Endothelial cell of umbilical vein (primary cell): ENCODE measurements at regions not wholly inside any gene's neighbourhood (a gene's known extent, or its start where the extent isn't known, plus 50 kb on each side); places are given as distances from the start of the nearest gene placed in this dataset.

Experiments
- BruUV-seq: library from RNA; stranded (reverse); fragments of 400-500 nt; replicated peaks from 2 replicates; lab custom pipeline; 2021; lab: Mats Ljungman, UMichigan
- CTCF ChIA-PET: fragments of 300-600, 350-600 bp; sonication (Branson Sonifier 250); formaldehyde crosslinking; loops from one replicate; lab custom pipeline; 2021; ENCODE audit warnings: antibody characterized with exemption, inconsistent platforms; lab: Charles Lee
- POLR2A ChIA-PET: fragments of 300-600, 350-600 bp; sonication (Branson Sonifier 250); formaldehyde crosslinking; loops from one replicate; lab custom pipeline; 2021; ENCODE audit warnings: antibody characterized with exemption, inconsistent platforms; lab: Charles Lee
- DNase-seq: peaks from one replicate; pipeline ENCODE4 v3.0.0-alpha.2; 2011; ENCODE audit warnings: low read depth, low spot score
- FAIRE-seq: peaks from 2 replicates; lab custom pipeline; 2011; peaks lifted over from hg19 to GRCh38; lab: Jason Lieb, UNC
- H2AFZ ChIP-seq: 2 replicates; pipeline ENCODE4 v1.6.0; 2012; ENCODE audit warnings: low read depth, low read length, control low read depth, inconsistent platforms
- H3K27ac ChIP-seq: 2 replicates; pipeline ENCODE4 v1.5.1; 2011; ENCODE audit warnings: low read depth, mild to moderate bottlenecking, control low read depth, low read length, moderate library complexity; ENCODE audit not compliant: insufficient read depth
- H3K27me3 ChIP-seq, 2 experiments: 2 replicates each; pipeline versions ENCODE4 v1.6.0 to v1.6.1; 2011; ENCODE audit warnings: low read length in 2 of 2, mixed read lengths in 1 of 2; ENCODE audit not compliant: control insufficient read depth in 2 of 2, insufficient read depth in 2 of 2
- H3K36me3 ChIP-seq, 2 experiments: 2 replicates in 1 of 2; 3 replicates in 1 of 2; pipeline ENCODE4 v1.5.1; 2011; ENCODE audit warnings: low read length in 2 of 2, mild to moderate bottlenecking in 1 of 2, moderate library complexity in 1 of 2; ENCODE audit not compliant: control insufficient read depth in 2 of 2, insufficient read depth in 2 of 2; ENCODE audit errors: extremely low read depth in 1 of 2
- H3K4me1 ChIP-seq: 3 replicates; pipeline ENCODE4 v1.5.1; 2011; ENCODE audit warnings: mild to moderate bottlenecking, low read length; ENCODE audit not compliant: control insufficient read depth, insufficient read depth; ENCODE audit errors: extremely low read depth
- H3K4me2 ChIP-seq: 2 replicates; pipeline ENCODE4 v1.6.1; 2011; ENCODE audit warnings: low read length, control low read depth, mixed read lengths; ENCODE audit not compliant: insufficient read depth
- H3K4me3 ChIP-seq, 3 experiments: fragments of 200-600 bp in 1 of 3; sonication (generic), shearing (Covaris generic) in 1 of 3; replicated peaks in 1 of 3; 2 replicates each; pipeline ENCODE4 v1.5.1; 2011 to 2016; ENCODE audit warnings: control low read depth in 3 of 3, low read length in 3 of 3, mild to moderate bottlenecking in 2 of 3, inconsistent platforms in 1 of 3, low read depth in 1 of 3, moderate library complexity in 1 of 3; ENCODE audit not compliant: insufficient read depth in 1 of 3
- H3K79me2 ChIP-seq: 2 replicates; pipeline ENCODE4 v1.6.0; 2012; ENCODE audit warnings: low read length, inconsistent platforms; ENCODE audit not compliant: control insufficient read depth, insufficient read depth
- H3K9ac ChIP-seq: replicated peaks from 2 replicates; pipeline ENCODE3; 2011; ENCODE audit warnings: low read length, control low read depth; ENCODE audit not compliant: insufficient read depth; ENCODE audit errors: extremely low read depth
- H3K9me1 ChIP-seq: replicated peaks from 3 replicates; pipeline ENCODE4 v1.6.0; 2011; ENCODE audit warnings: mild to moderate bottlenecking, low read length; ENCODE audit not compliant: control insufficient read depth, insufficient read depth; ENCODE audit errors: extremely low read depth
- H3K9me3 ChIP-seq: replicated peaks from 2 replicates; pipeline ENCODE4 v1.5.1; 2012; ENCODE audit warnings: low read length, inconsistent platforms; ENCODE audit not compliant: control insufficient read depth, insufficient read depth
- H4K20me1 ChIP-seq: replicated peaks from 2 replicates; pipeline ENCODE3; 2011; ENCODE audit warnings: mild to moderate bottlenecking, low read length; ENCODE audit not compliant: control insufficient read depth, insufficient read depth; ENCODE audit errors: extremely low read depth
- EZH2 ChIP-seq: IDR thresholded peaks from 2 replicates; pipeline ENCODE4 v1.6.1; 2012; ENCODE audit warnings: borderline replicate concordance, low read depth, mild to moderate bottlenecking, moderate library complexity, low read length, inconsistent platforms; ENCODE audit not compliant: severe bottlenecking
- FOS ChIP-seq: IDR thresholded peaks from 2 replicates; pipeline ENCODE4 v1.6.1; 2011; ENCODE audit warnings: mild to moderate bottlenecking, low read length, moderate library complexity, borderline replicate concordance; ENCODE audit not compliant: insufficient read depth
- GATA2 ChIP-seq: IDR thresholded peaks from 2 replicates; pipeline ENCODE4 v1.7.0; 2011; ENCODE audit warnings: low read depth, mild to moderate bottlenecking, moderate library complexity, mixed read lengths, low read length; ENCODE audit not compliant: insufficient read length, insufficient read depth
- JUN ChIP-seq: IDR thresholded peaks from 2 replicates; pipeline ENCODE4 v1.6.1; 2011; ENCODE audit warnings: borderline replicate concordance, low read depth; ENCODE audit not compliant: insufficient read length, insufficient read depth
- MYC ChIP-seq: IDR thresholded peaks from one replicate; pipeline ENCODE4 v1.6.1; 2011; ENCODE audit warnings: mild to moderate bottlenecking, low read depth, low read length
- POLR2A ChIP-seq: IDR thresholded peaks from 2 replicates; pipeline ENCODE4 v1.6.1; 2012; ENCODE audit warnings: low read depth, mild to moderate bottlenecking, control low read depth, low read length
- POLR2AphosphoS5 ChIP-seq: IDR thresholded peaks from 2 replicates; pipeline ENCODE4 v1.6.1; 2012; ENCODE audit warnings: low read depth, mild to moderate bottlenecking, control low read depth, low read length, moderate library complexity; ENCODE audit not compliant: insufficient read depth
- dilution Hi-C: fragments of 300-500 bp; cut with MboI; formaldehyde crosslinking; loops from one replicate; pipeline ENCODE4 v1.15.0; 2019; ENCODE audit warnings: low sequenced_read_pairs; ENCODE audit not compliant: extremely low pct_ligation_motif_present
- intact Hi-C: fragments of 100-400 bp; cut with micrococcal nuclease; formaldehyde crosslinking; loops from one replicate; pipeline ENCODE4 v1.10.0; 2022
- TF ChIP-seq, protein P1 (sequence below): IDR thresholded peaks from 2 replicates; pipeline ENCODE4 v1.6.1; 2011; ENCODE audit not compliant: insufficient read depth, insufficient read length
- TF ChIP-seq, protein P2 (sequence below), 2 donors: IDR thresholded peaks; 1 replicate in 1 of 2; 2 replicates in 1 of 2; pipeline ENCODE4 v1.5.1; 2011; ENCODE audit warnings: low read length in 2 of 2, mild to moderate bottlenecking in 2 of 2, moderate library complexity in 2 of 2, control low read depth in 1 of 2, inconsistent platforms in 1 of 2, low read depth in 1 of 2; ENCODE audit not compliant: insufficient read depth in 1 of 2; ENCODE audit errors: extremely low read depth in 1 of 2

DNA sequence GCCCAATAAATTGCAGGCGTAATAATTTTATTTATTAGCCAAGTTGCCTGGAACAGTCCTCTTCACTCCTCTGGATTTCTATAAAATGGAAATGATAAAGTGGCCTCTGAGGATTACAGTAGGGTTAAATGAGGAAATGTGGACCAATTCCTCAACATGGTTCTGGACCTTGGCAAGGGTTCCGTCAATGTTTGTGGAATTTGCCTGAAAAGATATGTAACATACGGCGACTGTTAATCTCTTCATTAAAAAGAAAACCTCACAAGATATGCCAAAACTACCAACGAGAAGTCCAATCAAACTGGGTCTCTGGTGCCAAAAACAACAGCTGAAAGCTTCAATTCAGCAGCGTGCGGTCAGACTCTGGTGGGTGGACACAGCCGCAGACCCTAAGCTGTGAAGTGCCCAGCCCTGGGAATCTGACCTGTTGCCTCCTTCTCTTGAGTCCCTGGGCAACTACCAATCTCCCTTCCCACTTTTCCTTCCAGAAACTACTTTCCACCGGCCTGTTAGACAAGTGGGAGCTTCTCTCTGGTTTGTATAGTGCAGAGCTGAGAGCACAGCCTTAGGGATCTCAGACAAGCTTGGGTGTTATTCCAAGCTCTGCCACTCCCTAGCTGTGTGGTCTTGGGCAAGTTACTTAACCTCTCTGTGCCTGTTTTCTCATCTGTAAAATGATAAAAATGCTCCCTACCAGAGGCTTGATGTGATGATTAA is 190.5 kb upstream of the GSC start:
- DNase-seq (no peak), FAIRE-seq (no peak)
- no peak overlapping the region for H2AFZ ChIP-seq
- H3K4me3 ChIP-seq: no peak overlapping the region
- TF ChIP-seq GATA2 (no peak), POLR2A (no peak), JUN (no peak), EZH2 (no peak), POLR2AphosphoS5 (no peak), MYC (no peak), FOS (no peak)
- TF ChIP-seq, protein P1, sequence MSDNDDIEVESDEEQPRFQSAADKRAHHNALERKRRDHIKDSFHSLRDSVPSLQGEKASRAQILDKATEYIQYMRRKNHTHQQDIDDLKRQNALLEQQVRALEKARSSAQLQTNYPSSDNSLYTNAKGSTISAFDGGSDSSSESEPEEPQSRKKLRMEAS: no peak
- TF ChIP-seq, protein P2, sequence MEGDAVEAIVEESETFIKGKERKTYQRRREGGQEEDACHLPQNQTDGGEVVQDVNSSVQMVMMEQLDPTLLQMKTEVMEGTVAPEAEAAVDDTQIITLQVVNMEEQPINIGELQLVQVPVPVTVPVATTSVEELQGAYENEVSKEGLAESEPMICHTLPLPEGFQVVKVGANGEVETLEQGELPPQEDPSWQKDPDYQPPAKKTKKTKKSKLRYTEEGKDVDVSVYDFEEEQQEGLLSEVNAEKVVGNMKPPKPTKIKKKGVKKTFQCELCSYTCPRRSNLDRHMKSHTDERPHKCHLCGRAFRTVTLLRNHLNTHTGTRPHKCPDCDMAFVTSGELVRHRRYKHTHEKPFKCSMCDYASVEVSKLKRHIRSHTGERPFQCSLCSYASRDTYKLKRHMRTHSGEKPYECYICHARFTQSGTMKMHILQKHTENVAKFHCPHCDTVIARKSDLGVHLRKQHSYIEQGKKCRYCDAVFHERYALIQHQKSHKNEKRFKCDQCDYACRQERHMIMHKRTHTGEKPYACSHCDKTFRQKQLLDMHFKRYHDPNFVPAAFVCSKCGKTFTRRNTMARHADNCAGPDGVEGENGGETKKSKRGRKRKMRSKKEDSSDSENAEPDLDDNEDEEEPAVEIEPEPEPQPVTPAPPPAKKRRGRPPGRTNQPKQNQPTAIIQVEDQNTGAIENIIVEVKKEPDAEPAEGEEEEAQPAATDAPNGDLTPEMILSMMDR (IDR thresholded peaks at IDR 0.05; ENCODE audit: extremely low read depth in 1 of 2, insufficient read depth in 1 of 2, low read depth in 1 of 2, low read length in 2 of 2): no peak
- H3K4me2 ChIP-seq: no peak overlapping the region
- no peaks in the 10 kb centered on the region for H4K20me1 ChIP-seq
- no peaks in the 10 kb centered on the region for H3K79me2 ChIP-seq
- no peaks in the 10 kb centered on the region for H3K4me1 ChIP-seq
- ChIA-PET CTCF (no interaction called here), POLR2A (no interaction called here)
- no TSS peak for BruUV-seq
- dilution Hi-C loops (no loop called here), intact Hi-C loops (no loop called here)
- no peaks in the 10 kb centered on the region for H3K36me3 ChIP-seq
- H3K27ac ChIP-seq: no peak overlapping the region
- H3K9ac ChIP-seq: no peak overlapping the region
- no peaks in the 10 kb centered on the region for H3K9me3 ChIP-seq
- no peaks in the 10 kb centered on the region for H3K27me3 ChIP-seq
- H3K9me1 ChIP-seq: no peaks in the 10 kb centered on the region
